GM12874 (cell line): ENCODE measurements at regions not wholly inside any gene's neighbourhood (a gene's known extent, or its start where the extent isn't known, plus 50 kb on each side); places are given as distances from the start of the nearest gene placed in this dataset.

ENCODE experiments used
- CTCF ChIP-seq: IDR thresholded peaks from 2 replicates; pipeline ENCODE4 v1.5.1; 2011; ENCODE audit warnings: low read depth, mild to moderate bottlenecking, control low read depth, low read length, moderate library complexity; ENCODE audit not compliant: insufficient read depth

GRCh38 chr4:45569619-45570018 lies 554.2 kb downstream of the GABRG1 start:
- no peak for TF ChIP-seq CTCF

GRCh38 chr4:45568694-45569093 lies 555.2 kb downstream of the GABRG1 start:
- no peak for TF ChIP-seq CTCF

- TF ChIP-seq CTCF: no peak
Measured at GRCh38 chr4:45566896-45567603, 556.8 kb downstream of the GABRG1 start.

GRCh38 chr4:45554423-45554822 lies 569.4 kb downstream of the GABRG1 start:
- no peak for TF ChIP-seq CTCF

GRCh38 chr4:45550766-45551366 lies 573.0 kb downstream of the GABRG1 start:
- TF ChIP-seq CTCF: no peak

GRCh38 chr4:45539142-45539814 lies 584.6 kb downstream of the GABRG1 start:
- no peak for TF ChIP-seq CTCF

GRCh38 chr4:45530498-45530897 lies 593.4 kb downstream of the GABRG1 start:
- no peak for TF ChIP-seq CTCF
